ENCODE measurements at regions not wholly inside any gene's neighbourhood (a gene's known extent, or its start where the extent isn't known, plus 50 kb on each side); places are given as distances from the start of the nearest gene placed in this dataset.

- Histone ChIP-seq H3K36me3 (replicated peaks in 1 of 2; ENCODE audit: control insufficient read depth in 1 of 2, insufficient read depth in 2 of 2, low read length in 1 of 2) (no peaks in the 10 kb centered on the region), H3K4me3 (ENCODE audit: low read depth in 2 of 2, low read length in 1 of 2) (no peak overlapping the region), H4K20me1 (ENCODE audit: insufficient read depth) (no peaks in the 10 kb centered on the region), H3K79me2 (ENCODE audit: insufficient read depth) (no peaks in the 10 kb centered on the region), H3K9me3 (no peaks in the 10 kb centered on the region), H3K27ac (ENCODE audit: low read depth in 2 of 2, low read length in 1 of 2) (no peak overlapping the region), H3K27me3 (ENCODE audit: insufficient read depth) (no peaks in the 10 kb centered on the region), H3K4me1 (ENCODE audit: control insufficient read depth in 1 of 2, insufficient read depth in 2 of 2, low read depth in 1 of 2, low read length in 1 of 2) (no peaks in the 10 kb centered on the region), H3F3A (replicated peaks; ENCODE audit: insufficient read depth) (no peaks in the 10 kb centered on the region), H2AFZ (ENCODE audit: low read depth) (no peak overlapping the region), H3K4me2 (no peak overlapping the region), H3K9ac (no peak overlapping the region), H3K9me2 (no peaks in the 10 kb centered on the region)
- POLR2A ChIA-PET: no interaction called here
- DNase-seq: no peak
- WGBS (ENCODE audit: low lambda C conversion rate): 0% methylated on average over 1 of the region's 1 CpG
- CTCF ChIA-PET: no interaction called here
- TF ChIP-seq TCF12 (IDR thresholded peaks at IDR 0.05): no peak
- no peak for TF ChIP-seq JUND (IDR thresholded peaks at IDR 0.05)
- TF ChIP-seq EP300 (IDR thresholded peaks at IDR 0.05; ENCODE audit: borderline replicate concordance in 1 of 2, low read depth in 1 of 2, low read length in 1 of 2): no peak
- no peak for TF ChIP-seq CTCF (IDR thresholded peaks at IDR 0.05)
- TF ChIP-seq REST (IDR thresholded peaks at IDR 0.05; ENCODE audit: low read depth, low read length): no peak
- no peak for TF ChIP-seq FOXJ3 (CRISPR knock-in tag; IDR thresholded peaks at IDR 0.05)
- TF ChIP-seq RFX5 (IDR thresholded peaks at IDR 0.05; ENCODE audit: low read length): no peak
- TF ChIP-seq RAD21 (IDR thresholded peaks at IDR 0.05; ENCODE audit: low read length): no peak
- TF ChIP-seq TEAD4 (IDR thresholded peaks at IDR 0.05; ENCODE audit: borderline replicate concordance, insufficient read depth): no peak
- no peak for TF ChIP-seq EZH2phosphoT487 (IDR thresholded peaks at IDR 0.05; ENCODE audit: borderline replicate concordance, low read depth)
- no peak for TF ChIP-seq MAX (IDR thresholded peaks at IDR 0.05; ENCODE audit: low read depth)
- TF ChIP-seq POLR2AphosphoS5 (IDR thresholded peaks at IDR 0.05; ENCODE audit: low read depth, low read length): no peak
- TF ChIP-seq NRF1 (IDR thresholded peaks at IDR 0.05; ENCODE audit: low read depth, low read length): no peak
- no peak for TF ChIP-seq CHD2 (IDR thresholded peaks at IDR 0.05; ENCODE audit: low read length, partially characterized antibody)
- no peak for TF ChIP-seq RXRA (IDR thresholded peaks at IDR 0.05; ENCODE audit: borderline replicate concordance, low read depth)
- no peak for TF ChIP-seq ELF1 (IDR thresholded peaks at IDR 0.05)
- TF ChIP-seq SMC3 (IDR thresholded peaks at IDR 0.05; ENCODE audit: low read depth, low read length): no peak
- TF ChIP-seq USF1 (IDR thresholded peaks at IDR 0.05; ENCODE audit: borderline replicate concordance, low read depth): no peak
- TF ChIP-seq SIN3A (IDR thresholded peaks at IDR 0.05; ENCODE audit: borderline replicate concordance, low read depth, low read length): no peak
Observed at GRCh38 chr13:111990362-111990761, 76.6 kb upstream of the SOX1 start.

Measured in SK-N-SH (cell line).